ENCODE measurements at regions not wholly inside any gene's neighbourhood (a gene's known extent, or its start where the extent isn't known, plus 50 kb on each side); places are given as distances from the start of the nearest gene placed in this dataset.
"Not testable (repeated sequence)": the region's sequence is repeated elsewhere in the genome, so short reads cannot be mapped to it uniquely, and the experiment has no call there.

DNA sequence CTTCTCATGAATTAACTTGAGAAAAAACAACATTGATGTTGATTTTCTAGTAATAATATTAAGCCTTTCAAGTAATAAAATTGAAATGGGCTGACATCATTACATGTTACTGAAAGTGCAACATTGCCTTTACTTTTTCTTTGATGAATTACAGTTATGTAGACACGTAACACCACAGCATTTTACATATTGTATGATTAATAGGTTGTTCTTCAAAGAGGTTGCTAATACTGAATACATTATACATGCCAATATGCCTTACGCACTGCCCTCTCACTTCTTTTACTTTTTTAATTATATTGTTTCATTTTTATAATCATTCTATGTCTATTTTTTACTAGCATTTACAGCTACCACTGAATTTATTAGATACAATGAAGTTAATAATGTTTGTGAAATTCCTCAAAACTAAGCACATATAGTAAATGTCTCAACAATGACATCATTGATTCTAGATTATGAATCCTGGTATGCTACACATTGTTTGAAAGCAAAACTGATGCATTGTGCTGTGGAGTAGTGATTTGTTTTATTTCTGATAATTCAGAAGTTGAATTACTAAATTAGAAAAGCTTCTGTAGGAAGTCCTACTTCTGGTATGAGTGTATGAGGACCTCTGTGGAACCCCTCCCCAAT is 464.4 kb upstream of the IZUMO3 start:
- no peak overlapping the region for H3K4me3 ChIP-seq (ENCODE audit: low read depth, low read length)
- POLR2A ChIA-PET = no interaction called here
- CTCF ChIA-PET = no interaction called here
- no peak for DNase-seq (ENCODE audit: low read depth, low spot score)
- TF ChIP-seq, protein P1, sequence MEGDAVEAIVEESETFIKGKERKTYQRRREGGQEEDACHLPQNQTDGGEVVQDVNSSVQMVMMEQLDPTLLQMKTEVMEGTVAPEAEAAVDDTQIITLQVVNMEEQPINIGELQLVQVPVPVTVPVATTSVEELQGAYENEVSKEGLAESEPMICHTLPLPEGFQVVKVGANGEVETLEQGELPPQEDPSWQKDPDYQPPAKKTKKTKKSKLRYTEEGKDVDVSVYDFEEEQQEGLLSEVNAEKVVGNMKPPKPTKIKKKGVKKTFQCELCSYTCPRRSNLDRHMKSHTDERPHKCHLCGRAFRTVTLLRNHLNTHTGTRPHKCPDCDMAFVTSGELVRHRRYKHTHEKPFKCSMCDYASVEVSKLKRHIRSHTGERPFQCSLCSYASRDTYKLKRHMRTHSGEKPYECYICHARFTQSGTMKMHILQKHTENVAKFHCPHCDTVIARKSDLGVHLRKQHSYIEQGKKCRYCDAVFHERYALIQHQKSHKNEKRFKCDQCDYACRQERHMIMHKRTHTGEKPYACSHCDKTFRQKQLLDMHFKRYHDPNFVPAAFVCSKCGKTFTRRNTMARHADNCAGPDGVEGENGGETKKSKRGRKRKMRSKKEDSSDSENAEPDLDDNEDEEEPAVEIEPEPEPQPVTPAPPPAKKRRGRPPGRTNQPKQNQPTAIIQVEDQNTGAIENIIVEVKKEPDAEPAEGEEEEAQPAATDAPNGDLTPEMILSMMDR (IDR thresholded peaks at IDR 0.05; ENCODE audit: insufficient read depth, low read length, missing control alignments) = no peak

GRCh38 chr9:25003686-25004085 is 458.0 kb upstream of the IZUMO3 start:
- H3K4me3 ChIP-seq (ENCODE audit: low read depth, low read length) = no peak overlapping the region
- TF ChIP-seq, protein P1 (IDR thresholded peaks at IDR 0.05; ENCODE audit: insufficient read depth, low read length, missing control alignments) = no peak
- ChIA-PET CTCF (no interaction called here), POLR2A (no interaction called here)
- no peak for DNase-seq (ENCODE audit: low read depth, low spot score)

GRCh38 chr9:24986331-24986730 is 440.6 kb upstream of the IZUMO3 start:
- no peak for DNase-seq (ENCODE audit: low read depth, low spot score)
- no peak overlapping the region for H3K4me3 ChIP-seq (ENCODE audit: low read depth, low read length)
- POLR2A ChIA-PET = no interaction called here
- CTCF ChIA-PET = no interaction called here
- TF ChIP-seq, protein P1 (IDR thresholded peaks at IDR 0.05; ENCODE audit: insufficient read depth, low read length, missing control alignments) = no peak

GRCh38 chr9:24970780-24971179 is 425.1 kb upstream of the IZUMO3 start:
- POLR2A ChIA-PET; H3K4me3 ChIP-seq (ENCODE audit: low read depth, low read length); CTCF ChIA-PET; DNase-seq (ENCODE audit: low read depth, low spot score): not testable (repeated sequence)

DNA sequence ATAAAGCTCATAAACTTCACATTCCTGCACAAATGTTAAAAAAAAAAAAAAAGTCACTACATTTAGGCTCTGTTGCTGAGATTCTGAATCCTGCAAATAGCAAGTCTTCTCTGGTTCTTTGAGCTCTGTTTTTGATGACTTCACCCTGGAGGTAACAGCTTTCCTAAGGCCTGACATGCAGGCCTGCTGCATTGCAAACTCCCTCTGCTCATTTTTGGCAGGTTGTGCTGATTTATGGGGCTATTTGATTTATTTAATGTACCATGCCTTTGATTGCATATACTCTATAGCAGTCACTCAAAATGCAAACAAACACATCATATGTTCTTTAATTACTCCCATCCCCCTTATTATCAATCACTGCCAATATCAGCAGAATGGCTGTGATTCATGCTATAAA is 416.1 kb upstream of the IZUMO3 start:
- ChIA-PET POLR2A (no interaction called here), CTCF (no interaction called here)
- DNase-seq (ENCODE audit: low read depth, low spot score) = no peak

DNA sequence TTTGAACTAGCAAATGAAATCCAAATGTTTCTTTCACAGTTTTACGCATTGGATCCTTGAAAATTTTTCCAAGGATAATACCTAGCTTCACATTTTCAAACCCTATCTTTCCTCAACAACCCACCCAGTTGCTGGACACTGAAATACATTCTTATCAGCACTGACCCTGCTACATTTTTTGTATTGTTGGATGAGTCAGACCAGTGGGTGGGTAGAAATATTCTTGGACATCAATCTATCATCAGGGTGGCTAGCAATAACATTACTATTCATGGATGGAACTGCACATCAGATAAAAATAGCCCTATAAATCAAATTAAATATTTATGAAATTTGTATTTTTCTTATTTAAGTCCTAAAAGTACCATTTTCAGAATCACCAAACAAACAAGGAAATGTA is 407.4 kb upstream of the IZUMO3 start:
- POLR2A ChIA-PET = no interaction called here
- no peak for DNase-seq (ENCODE audit: low read depth, low spot score)
- TF ChIP-seq, protein P1 (IDR thresholded peaks at IDR 0.05; ENCODE audit: insufficient read depth, low read length, missing control alignments) = no peak
- CTCF ChIA-PET = no interaction called here
- no peak overlapping the region for H3K4me3 ChIP-seq (ENCODE audit: low read depth, low read length)

More for the DNA sequence above, 416.1 kb upstream of the IZUMO3 start:
- TF ChIP-seq, protein P1 (IDR thresholded peaks at IDR 0.05; ENCODE audit: insufficient read depth, low read length, missing control alignments) = no peak
- H3K4me3 ChIP-seq (ENCODE audit: low read depth, low read length) = no peak overlapping the region

DNA sequence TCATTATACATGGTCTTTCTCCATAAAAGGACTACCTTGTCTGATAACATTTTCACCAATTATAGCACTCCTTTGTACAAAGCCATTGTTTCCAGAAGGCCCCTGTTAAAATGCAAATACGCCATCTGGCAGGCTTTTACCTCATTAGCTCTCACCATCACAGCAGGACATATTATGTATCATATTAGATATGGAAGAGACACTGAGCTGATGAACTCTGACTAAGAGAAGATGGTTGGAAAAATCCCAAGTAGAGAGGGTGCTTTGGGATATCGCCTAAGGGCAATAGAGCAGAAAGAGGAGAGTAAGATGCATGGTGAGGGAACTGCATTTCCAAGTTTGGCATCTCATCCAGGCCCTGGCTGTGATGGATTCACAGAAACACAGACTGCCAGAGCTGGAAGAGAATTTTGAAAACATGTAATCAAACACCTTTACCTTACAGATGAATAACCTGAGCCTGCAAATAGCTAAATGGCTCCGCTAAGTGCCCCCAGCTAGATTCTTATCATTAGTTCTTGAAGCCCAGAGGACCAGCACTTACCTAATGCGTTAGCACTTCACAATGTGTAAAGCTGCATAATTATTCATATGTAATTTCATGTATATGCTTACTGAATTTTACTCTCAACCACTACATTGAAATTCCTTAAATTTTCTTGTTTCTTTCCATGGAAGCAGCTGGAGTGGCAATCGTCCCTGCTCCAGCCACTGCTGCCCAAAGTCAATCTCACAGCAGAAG is 393.6 kb upstream of the IZUMO3 start:
- TF ChIP-seq, protein P1 (IDR thresholded peaks at IDR 0.05; ENCODE audit: insufficient read depth, low read length, missing control alignments) = no peak
- H3K4me3 ChIP-seq (ENCODE audit: low read depth, low read length) = no peak overlapping the region
- no peak for DNase-seq (ENCODE audit: low read depth, low spot score)
- ChIA-PET POLR2A (no interaction called here), CTCF (no interaction called here)
